ENCODE measurements at regions not wholly inside any gene's neighbourhood (a gene's known extent, or its start where the extent isn't known, plus 50 kb on each side); places are given as distances from the start of the nearest gene placed in this dataset.

GRCh38 chr5:155871623-155872022 lies 455.3 kb upstream of the SGCD start:
- no peak for DNase-seq (ENCODE audit: extremely low spot score, insufficient read length, low read depth)
- FAIRE-seq: no peak

GRCh38 chr5:155872629-155873220 lies 454.2 kb upstream of the SGCD start:
- FAIRE-seq (no peak), DNase-seq (ENCODE audit: extremely low spot score, insufficient read length, low read depth) (no peak)

GRCh38 chr5:155878991-155879575 lies 447.9 kb upstream of the SGCD start:
- DNase-seq (ENCODE audit: extremely low spot score, insufficient read length, low read depth) (no peak), FAIRE-seq (no peak)

GRCh38 chr5:155884041-155884440 lies 442.9 kb upstream of the SGCD start:
- FAIRE-seq: no peak
- no peak for DNase-seq (ENCODE audit: extremely low spot score, insufficient read length, low read depth)

GRCh38 chr5:155885199-155885598 lies 441.8 kb upstream of the SGCD start:
- FAIRE-seq: no peak
- DNase-seq (ENCODE audit: extremely low spot score, insufficient read length, low read depth): no peak

GRCh38 chr5:155886311-155887031 lies 440.5 kb upstream of the SGCD start:
- no peak for FAIRE-seq
- no peak for DNase-seq (ENCODE audit: extremely low spot score, insufficient read length, low read depth)

- no peak for DNase-seq (ENCODE audit: extremely low spot score, insufficient read length, low read depth)
- FAIRE-seq: no peak
Measured at GRCh38 chr5:155895484-155895883, 431.5 kb upstream of the SGCD start.

GRCh38 chr5:155897761-155898160 lies 429.2 kb upstream of the SGCD start:
- FAIRE-seq (no peak), DNase-seq (ENCODE audit: extremely low spot score, insufficient read length, low read depth) (no peak)

- FAIRE-seq (no peak), DNase-seq (ENCODE audit: extremely low spot score, insufficient read length, low read depth) (no peak)
Measured at GRCh38 chr5:155898284-155898683, 428.7 kb upstream of the SGCD start.

GRCh38 chr5:155903791-155904190 lies 423.2 kb upstream of the SGCD start:
- no peak for FAIRE-seq

GRCh38 chr5:155905364-155905763 lies 421.6 kb upstream of the SGCD start:
- DNase-seq (ENCODE audit: extremely low spot score, insufficient read length, low read depth) (no peak), FAIRE-seq (no peak)

More at GRCh38 chr5:155903791-155904190, 423.2 kb upstream of the SGCD start:
- DNase-seq (ENCODE audit: extremely low spot score, insufficient read length, low read depth): no peak

GRCh38 chr5:155906046-155906445 lies 420.9 kb upstream of the SGCD start:
- DNase-seq (ENCODE audit: extremely low spot score, insufficient read length, low read depth) (no peak), FAIRE-seq (no peak)

- FAIRE-seq (no peak), DNase-seq (ENCODE audit: extremely low spot score, insufficient read length, low read depth) (no peak)
Measured at GRCh38 chr5:155908543-155908942, 418.4 kb upstream of the SGCD start.

- no peak for DNase-seq (ENCODE audit: extremely low spot score, insufficient read length, low read depth)
- FAIRE-seq: no peak
Measured at GRCh38 chr5:155912291-155912690, 414.7 kb upstream of the SGCD start.

GRCh38 chr5:155914766-155915165 lies 412.2 kb upstream of the SGCD start:
- no peak for DNase-seq (ENCODE audit: extremely low spot score, insufficient read length, low read depth)
- FAIRE-seq: no peak

- no peak for DNase-seq (ENCODE audit: extremely low spot score, insufficient read length, low read depth)
- FAIRE-seq: no peak
Measured at GRCh38 chr5:155915601-155916000, 411.4 kb upstream of the SGCD start.

- DNase-seq (ENCODE audit: extremely low spot score, insufficient read length, low read depth): no peak
- FAIRE-seq: no peak
Measured at GRCh38 chr5:155919126-155919525, 407.8 kb upstream of the SGCD start.

GRCh38 chr5:155919725-155920124 lies 407.2 kb upstream of the SGCD start:
- DNase-seq (ENCODE audit: extremely low spot score, insufficient read length, low read depth) (no peak), FAIRE-seq (no peak)

- no peak for FAIRE-seq
- DNase-seq (ENCODE audit: extremely low spot score, insufficient read length, low read depth): no peak
Measured at GRCh38 chr5:155921621-155922020, 405.3 kb upstream of the SGCD start.

- FAIRE-seq: no peak
- no peak for DNase-seq (ENCODE audit: extremely low spot score, insufficient read length, low read depth)
Measured at GRCh38 chr5:155923784-155924183, 403.2 kb upstream of the SGCD start.

GRCh38 chr5:155926031-155926430 lies 400.9 kb upstream of the SGCD start:
- DNase-seq (ENCODE audit: extremely low spot score, insufficient read length, low read depth) (no peak), FAIRE-seq (no peak)

GRCh38 chr5:155926766-155927165 lies 400.2 kb upstream of the SGCD start:
- FAIRE-seq: no peak

More at GRCh38 chr5:155926766-155927165, 400.2 kb upstream of the SGCD start:
- no peak for DNase-seq (ENCODE audit: extremely low spot score, insufficient read length, low read depth)
